ENCODE measurements at regions not wholly inside any gene's neighbourhood (a gene's known extent, or its start where the extent isn't known, plus 50 kb on each side); places are given as distances from the start of the nearest gene placed in this dataset.

- H3K9me3 Mint-ChIP-seq: no peaks in the 10 kb centered on the region
Observed at GRCh38 chr2:66673286-66673685, 238.4 kb downstream of the MEIS1 start.

More at GRCh38 chr2:66673286-66673685, 238.4 kb downstream of the MEIS1 start:
- Mint-ChIP-seq H3K4me1 (peaks cover 26 to 34% of the 10 kb centered on the region in 2 experiments), H3K36me3 (ENCODE audit: insufficient read depth in 1 of 3, low read depth in 3 of 3) (no peaks in the 10 kb centered on the region), H3K27me3 (ENCODE audit: low read depth) (no peaks in the 10 kb centered on the region), H3K4me3 (no peak overlapping the region), H3K27ac (no peak overlapping the region)
- Histone ChIP-seq H2AFZ (ENCODE audit: low read length) (no peak overlapping the region), H4K91ac (ENCODE audit: insufficient read length, low read depth, low read length) (no peak overlapping the region), H3K4me2 (ENCODE audit: insufficient read depth, insufficient read length, low read length) (no peak overlapping the region), H3K23me2 (ENCODE audit: insufficient read length, low read depth, low read length, poor library complexity, severe bottlenecking) (no peaks in the 10 kb centered on the region), H3K27me3 (ENCODE audit: insufficient read depth, low read length) (no peaks in the 10 kb centered on the region), H2BK15ac (ENCODE audit: low read depth, low read length) (no peak overlapping the region), H2BK5ac (ENCODE audit: insufficient read length, low read length) (no peak overlapping the region), H2BK20ac (ENCODE audit: low read depth, low read length, poor library complexity, severe bottlenecking) (no peak overlapping the region), H2BK120ac (ENCODE audit: low read depth, low read length, poor library complexity, severe bottlenecking) (no peak overlapping the region), H3K27ac (ENCODE audit: insufficient read length, low read depth, low read length) (no peak overlapping the region), H2AK5ac (ENCODE audit: insufficient read length, low read length) (no peak overlapping the region), H2BK12ac (ENCODE audit: insufficient read length, low read depth, low read length) (no peak overlapping the region), H3K56ac (ENCODE audit: insufficient read length, low read depth, low read length) (no peak overlapping the region), H3K23ac (ENCODE audit: insufficient read length, low read depth, low read length) (no peak overlapping the region), H3K14ac (ENCODE audit: insufficient read depth, low read length) (no peak overlapping the region), H4K5ac (ENCODE audit: insufficient read length, low read depth, low read length) (no peak overlapping the region), H3K4me1 (ENCODE audit: insufficient read depth, low read length) (no peaks in the 10 kb centered on the region), H3K4ac (ENCODE audit: low read depth, low read length) (no peak overlapping the region), H3K9ac (ENCODE audit: extremely low read depth, insufficient read length, low read length) (no peak overlapping the region), H3K79me2 (ENCODE audit: insufficient read depth, low read length) (no peaks in the 10 kb centered on the region), H4K20me1 (ENCODE audit: control insufficient read depth, insufficient read depth, insufficient read length) (no peaks in the 10 kb centered on the region), H3K18ac (ENCODE audit: insufficient read length, low read depth, low read length) (no peak overlapping the region), H3T11ph (ENCODE audit: low read length) (no peak overlapping the region), H4K8ac (replicated peaks; ENCODE audit: insufficient read length, low read depth, low read length) (no peak overlapping the region), H3K79me1 (ENCODE audit: insufficient read depth, low read depth, low read length, poor library complexity, severe bottlenecking) (no peaks in the 10 kb centered on the region), H3K9me3 (ENCODE audit: control insufficient read depth, low read depth, low read length) (no peaks in the 10 kb centered on the region)
- TF ChIP-seq CTCF (conservative IDR thresholded peaks at IDR 0.05): no peak
- no CpG with 5 or more reads among the region's 2 CpGs for WGBS (ENCODE audit: extremely low coverage, insufficient read length, low lambda C conversion rate)
- DNase-seq: no peak

Data from H9 (cell line).